PC-3 (cell line): ENCODE measurements at regions not wholly inside any gene's neighbourhood (a gene's known extent, or its start where the extent isn't known, plus 50 kb on each side); places are given as distances from the start of the nearest gene placed in this dataset.

Experiments used
- ATAC-seq: fragments of 200-7000 bp; cut with Tn5 transposase; 2 replicates; pipeline ENCODE4 v1.9.1; 2020; ENCODE audit warnings: mild to moderate bottlenecking, moderate library complexity
- BruUV-seq: library from RNA; stranded (reverse); fragments of 400-500 nt; replicated peaks from 2 replicates; lab custom pipeline; 2021; lab: Mats Ljungman, UMichigan
- CTCF ChIA-PET: fragments of 300-600 bp; sonication (Branson Sonifier 250); formaldehyde crosslinking; loops from one replicate; lab custom pipeline; 2022; ENCODE audit warnings: antibody characterized with exemption; lab: Charles Lee
- POLR2A ChIA-PET: fragments of 300-600 bp; sonication (Branson Sonifier 250); formaldehyde crosslinking; loops from one replicate; lab custom pipeline; 2022; ENCODE audit warnings: antibody characterized with exemption; ENCODE audit not compliant: unreplicated experiment; lab: Charles Lee
- DNase-seq: peaks from one replicate; pipeline ENCODE4 v3.0.0-alpha.2; 2015
- H2AFZ ChIP-seq: fragments of 300-600 bp; sonication (generic); 2 replicates; pipeline ENCODE4 v1.6.0; 2016; ENCODE audit warnings: antibody characterized with exemption, low read length
- H3F3A ChIP-seq: fragments of 300-600 bp; sonication (generic); one replicate; pipeline ENCODE4 v1.6.0; 2017; ENCODE audit warnings: antibody characterized with exemption, low read length, control low read depth, mild to moderate bottlenecking; ENCODE audit not compliant: unreplicated experiment
- H3K27ac ChIP-seq: fragments of 300-600 bp; sonication (generic); 2 replicates; pipeline ENCODE4 v1.5.1; 2016; ENCODE audit warnings: mild to moderate bottlenecking, low read length
- H3K27me3 ChIP-seq: fragments of 300-600 bp; sonication (generic); 2 replicates; pipeline ENCODE4 v1.6.1; 2016; ENCODE audit warnings: low read length, mixed read lengths
- H3K36me3 ChIP-seq: fragments of 300-600 bp; sonication (generic); 2 replicates; pipeline ENCODE4 v1.6.1; 2016; ENCODE audit warnings: low read depth, mixed run types, low read length, mixed read lengths
- H3K4me1 ChIP-seq: fragments of 300-600 bp; sonication (generic); 2 replicates; pipeline ENCODE4 v1.5.1; 2016; ENCODE audit warnings: low read length; ENCODE audit not compliant: insufficient read depth
- H3K4me2 ChIP-seq: fragments of 300-600 bp; sonication (generic); 2 replicates; pipeline ENCODE4 v1.6.0; 2016; ENCODE audit warnings: low read length
- H3K4me3 ChIP-seq: fragments of 300-600 bp; sonication (generic); 2 replicates; pipeline ENCODE4 v1.5.1; 2016; ENCODE audit warnings: mild to moderate bottlenecking, low read length, mixed read lengths
- H3K79me2 ChIP-seq: fragments of 300-600 bp; sonication (generic); 2 replicates; pipeline ENCODE4 v1.6.1; 2017; ENCODE audit warnings: low read length, mixed read lengths
- H3K9ac ChIP-seq: fragments of 300-600 bp; sonication (generic); 2 replicates; pipeline ENCODE4 v1.6.0; 2016; ENCODE audit warnings: mild to moderate bottlenecking, low read length
- H3K9me2 ChIP-seq: fragments of 300-600 bp; sonication (generic); replicated peaks from 2 replicates; pipeline ENCODE4 v1.6.1; 2016; ENCODE audit warnings: mixed run types, low read length, mixed read lengths
- H3K9me3 ChIP-seq: fragments of 300-600 bp; sonication (generic); 2 replicates; pipeline ENCODE4 v1.6.1; 2016; ENCODE audit warnings: low read length, mixed read lengths
- H4K20me1 ChIP-seq: fragments of 300-600 bp; sonication (generic); 2 replicates; pipeline ENCODE4 v1.6.1; 2016; ENCODE audit warnings: low read length, mixed read lengths
- EZH2 ChIP-seq: fragments of 300-600 bp; sonication (generic); IDR thresholded peaks from one replicate; pipeline ENCODE4 v1.6.1; 2017; ENCODE audit warnings: antibody characterized with exemption, mild to moderate bottlenecking, low read length; ENCODE audit not compliant: unreplicated experiment
- EZH2phosphoT487 ChIP-seq: fragments of 300-600 bp; sonication (generic); IDR thresholded peaks from 2 replicates; pipeline ENCODE4 v1.6.1; 2018; ENCODE audit warnings: mild to moderate bottlenecking, antibody characterized with exemption, low read length, borderline replicate concordance
- intact Hi-C: fragments of 100-400 bp; cut with micrococcal nuclease; formaldehyde crosslinking; loops from 2 replicates; pipeline ENCODE4 v1.9.0; 2023
- TF ChIP-seq, protein P1 (sequence below): fragments of 300-600 bp; sonication (generic); conservative IDR thresholded peaks from 2 replicates; pipeline ENCODE4 v1.5.1; 2017; ENCODE audit warnings: antibody characterized with exemption, low read depth, mild to moderate bottlenecking, low read length

DNA sequence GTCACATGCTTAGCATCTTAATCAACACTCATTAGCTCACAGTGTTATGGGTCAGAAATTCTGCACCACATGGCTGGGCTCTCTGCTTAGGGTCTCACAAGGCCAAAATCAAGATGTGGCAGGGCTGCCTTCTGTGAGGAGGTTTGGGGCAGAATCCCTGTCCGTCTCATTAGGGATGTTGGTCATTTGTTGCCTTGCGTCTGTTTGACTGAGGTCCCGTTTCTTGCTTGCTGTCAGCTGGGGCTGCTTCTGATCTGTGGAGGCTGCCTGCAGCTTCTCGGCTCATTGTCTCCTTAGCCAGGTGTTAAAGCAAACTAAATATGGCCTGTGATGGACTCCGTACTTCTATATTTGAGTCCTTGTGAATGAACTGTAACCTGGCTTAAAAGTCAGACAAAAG, 146.5 kb downstream of the NDUFA10 start:
- H3K27me3 ChIP-seq, result peaks cover 50% of the 10 kb centered on the region
- intact Hi-C loops, result no loop called here

DNA sequence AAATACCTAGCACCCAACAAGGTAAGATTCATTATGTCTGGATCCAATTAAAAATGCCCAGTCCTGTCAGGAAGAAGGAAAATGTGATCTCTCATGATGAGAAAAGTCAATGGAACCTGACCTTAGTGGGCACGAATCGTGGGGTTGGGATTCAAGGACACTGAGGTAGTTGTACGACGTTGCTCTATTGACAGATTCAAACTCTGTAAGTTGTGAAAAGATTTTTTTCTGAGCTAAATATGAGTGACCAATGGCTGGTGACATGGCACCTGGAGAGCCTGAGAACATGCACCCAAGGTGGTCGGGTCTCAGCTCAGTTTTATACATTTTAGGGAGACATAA, 148.2 kb downstream of the NDUFA10 start:
- TF ChIP-seq EZH2, result no peak
- TF ChIP-seq, protein P1, sequence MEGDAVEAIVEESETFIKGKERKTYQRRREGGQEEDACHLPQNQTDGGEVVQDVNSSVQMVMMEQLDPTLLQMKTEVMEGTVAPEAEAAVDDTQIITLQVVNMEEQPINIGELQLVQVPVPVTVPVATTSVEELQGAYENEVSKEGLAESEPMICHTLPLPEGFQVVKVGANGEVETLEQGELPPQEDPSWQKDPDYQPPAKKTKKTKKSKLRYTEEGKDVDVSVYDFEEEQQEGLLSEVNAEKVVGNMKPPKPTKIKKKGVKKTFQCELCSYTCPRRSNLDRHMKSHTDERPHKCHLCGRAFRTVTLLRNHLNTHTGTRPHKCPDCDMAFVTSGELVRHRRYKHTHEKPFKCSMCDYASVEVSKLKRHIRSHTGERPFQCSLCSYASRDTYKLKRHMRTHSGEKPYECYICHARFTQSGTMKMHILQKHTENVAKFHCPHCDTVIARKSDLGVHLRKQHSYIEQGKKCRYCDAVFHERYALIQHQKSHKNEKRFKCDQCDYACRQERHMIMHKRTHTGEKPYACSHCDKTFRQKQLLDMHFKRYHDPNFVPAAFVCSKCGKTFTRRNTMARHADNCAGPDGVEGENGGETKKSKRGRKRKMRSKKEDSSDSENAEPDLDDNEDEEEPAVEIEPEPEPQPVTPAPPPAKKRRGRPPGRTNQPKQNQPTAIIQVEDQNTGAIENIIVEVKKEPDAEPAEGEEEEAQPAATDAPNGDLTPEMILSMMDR, result no peak
- TF ChIP-seq EZH2phosphoT487, result no peak
- ChIA-PET CTCF (no interaction called here), POLR2A (no interaction called here)
- H3K9ac ChIP-seq, result no peak overlapping the region
- no peaks in the 10 kb centered on the region for H3K79me2 ChIP-seq
- H3K27me3 ChIP-seq, result peaks cover 53% of the 10 kb centered on the region
- no peak overlapping the region for H3K4me3 ChIP-seq
- H3F3A ChIP-seq, result no peaks in the 10 kb centered on the region
- BruUV-seq, result no TSS peak
- H4K20me1 ChIP-seq, result no peaks in the 10 kb centered on the region
- no peak for DNase-seq
- H3K9me3 ChIP-seq, result no peaks in the 10 kb centered on the region
- no peak overlapping the region for H2AFZ ChIP-seq
- intact Hi-C loops, result no loop called here
- no peaks in the 10 kb centered on the region for H3K4me1 ChIP-seq
- no peak overlapping the region for H3K4me2 ChIP-seq
- no peak for ATAC-seq
- no peaks in the 10 kb centered on the region for H3K9me2 ChIP-seq
- no peak overlapping the region for H3K27ac ChIP-seq
- H3K36me3 ChIP-seq, result no peaks in the 10 kb centered on the region

More for the DNA sequence above, 146.5 kb downstream of the NDUFA10 start:
- Histone ChIP-seq H3F3A (no peaks in the 10 kb centered on the region), H3K4me3 (no peak overlapping the region), H3K79me2 (no peaks in the 10 kb centered on the region), H3K4me2 (no peak overlapping the region), H3K9me3 (no peaks in the 10 kb centered on the region), H3K9ac (no peak overlapping the region), H3K27ac (no peak overlapping the region), H3K4me1 (no peaks in the 10 kb centered on the region), H4K20me1 (no peaks in the 10 kb centered on the region), H2AFZ (no peak overlapping the region), H3K36me3 (no peaks in the 10 kb centered on the region), H3K9me2 (no peaks in the 10 kb centered on the region)
- TF ChIP-seq, protein P1, result no peak
- DNase-seq, result no peak
- ChIA-PET CTCF (no interaction called here), POLR2A (no interaction called here)
- no peak for ATAC-seq
- BruUV-seq, result no TSS peak

DNA sequence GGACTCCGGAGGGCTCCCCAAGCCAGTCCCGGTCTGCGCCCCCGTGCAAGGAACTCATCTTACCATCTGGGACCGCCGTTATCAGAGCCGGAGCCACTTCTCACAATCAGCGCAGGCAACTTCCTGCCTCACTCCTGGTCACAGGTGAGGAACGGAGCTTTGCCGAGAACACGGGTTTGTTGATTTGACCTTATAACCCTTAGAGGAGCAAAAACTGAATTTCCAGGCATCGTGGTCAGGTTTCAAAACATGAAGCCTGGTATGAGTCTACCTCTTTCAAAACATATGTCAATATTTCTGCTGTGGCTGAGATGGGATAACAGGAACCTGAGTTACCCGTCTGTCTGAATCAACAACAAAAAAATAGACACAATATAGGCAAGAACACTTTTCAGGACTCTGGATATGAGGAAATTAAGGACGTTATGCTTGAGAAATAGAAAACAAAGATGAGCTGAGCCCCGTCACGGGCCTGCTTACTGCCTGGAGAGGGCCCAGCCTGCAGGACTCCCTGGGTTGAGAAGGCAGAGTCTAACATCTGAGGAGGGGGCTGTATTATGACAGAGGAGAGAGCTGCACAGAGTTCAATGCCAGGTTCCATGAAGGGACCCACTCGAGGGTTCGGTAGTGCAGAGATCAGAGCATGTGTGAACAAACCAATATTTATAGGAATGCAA, 148.7 kb downstream of the NDUFA10 start:
- Histone ChIP-seq H2AFZ (no peak overlapping the region), H3K4me2 (no peak overlapping the region), H3K9me3 (no peaks in the 10 kb centered on the region), H3K9me2 (no peaks in the 10 kb centered on the region), H3K36me3 (no peaks in the 10 kb centered on the region), H3K79me2 (no peaks in the 10 kb centered on the region), H3F3A (no peaks in the 10 kb centered on the region), H3K27ac (no peak overlapping the region), H4K20me1 (no peaks in the 10 kb centered on the region), H3K27me3 (peaks cover 49% of the 10 kb centered on the region), H3K4me3 (no peak overlapping the region), H3K9ac (no peak overlapping the region), H3K4me1 (no peaks in the 10 kb centered on the region)
- no TSS peak for BruUV-seq
- intact Hi-C loops, result no loop called here
- ATAC-seq, result no peak
- ChIA-PET CTCF (no interaction called here), POLR2A (no interaction called here)
- DNase-seq, result no peak
- TF ChIP-seq, protein P1, result no peak
- TF ChIP-seq EZH2 (no peak), EZH2phosphoT487 (no peak)
